ENCODE measurements at regions not wholly inside any gene's neighbourhood (a gene's known extent, or its start where the extent isn't known, plus 50 kb on each side); places are given as distances from the start of the nearest gene placed in this dataset.

GRCh38 chr12:41968599-41968998 lies 176.1 kb downstream of the GXYLT1 start:
- TF ChIP-seq CTCF (IDR thresholded peaks at IDR 0.05; ENCODE audit: insufficient read depth, low read length) = no peak
- no peak for TF ChIP-seq GABPA (IDR thresholded peaks at IDR 0.05; ENCODE audit: low read depth)
- TF ChIP-seq POLR2AphosphoS5 (IDR thresholded peaks at IDR 0.05; ENCODE audit: low read depth) = no peak
- no peak for TF ChIP-seq REST (IDR thresholded peaks at IDR 0.05; ENCODE audit: insufficient replicate concordance, low read depth)
- TF ChIP-seq SPI1 (IDR thresholded peaks at IDR 0.05; ENCODE audit: borderline replicate concordance, low read depth) = no peak
